ENCODE measurements at regions not wholly inside any gene's neighbourhood (a gene's known extent, or its start where the extent isn't known, plus 50 kb on each side); places are given as distances from the start of the nearest gene placed in this dataset.

DNA sequence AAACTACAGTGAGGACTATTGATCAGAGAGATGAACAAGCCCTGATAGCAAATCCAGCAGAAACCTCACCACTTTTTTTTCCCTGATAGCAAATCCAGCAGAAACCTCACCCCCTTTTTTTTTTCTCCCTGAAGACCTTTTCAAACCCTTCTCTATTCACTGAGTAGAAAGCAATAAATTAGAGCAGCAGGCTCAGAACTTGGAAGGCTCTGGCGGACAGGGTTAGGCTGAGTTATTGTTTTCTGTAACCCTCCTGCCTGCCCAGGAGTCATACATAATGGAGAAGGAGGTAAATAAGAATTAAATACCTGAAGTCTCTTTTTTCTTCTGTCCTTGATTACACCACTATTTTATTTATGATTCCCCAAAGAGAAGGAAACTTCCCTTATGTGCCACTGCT is 136.3 kb upstream of the SNX2 start:
- DNase-seq (ENCODE audit: low spot score in 2 of 2), result no peak
- Histone ChIP-seq H3K36me3 (no peaks in the 10 kb centered on the region), H3K27me3 (no peaks in the 10 kb centered on the region), H3K9me3 (no peaks in the 10 kb centered on the region), H3K4me3 (no peak overlapping the region), H3K4me1 (no peaks in the 10 kb centered on the region), H3K27ac (no peak overlapping the region)
- intact Hi-C loops (cut with DNase I), result no loop called here
- TF ChIP-seq, protein P1, sequence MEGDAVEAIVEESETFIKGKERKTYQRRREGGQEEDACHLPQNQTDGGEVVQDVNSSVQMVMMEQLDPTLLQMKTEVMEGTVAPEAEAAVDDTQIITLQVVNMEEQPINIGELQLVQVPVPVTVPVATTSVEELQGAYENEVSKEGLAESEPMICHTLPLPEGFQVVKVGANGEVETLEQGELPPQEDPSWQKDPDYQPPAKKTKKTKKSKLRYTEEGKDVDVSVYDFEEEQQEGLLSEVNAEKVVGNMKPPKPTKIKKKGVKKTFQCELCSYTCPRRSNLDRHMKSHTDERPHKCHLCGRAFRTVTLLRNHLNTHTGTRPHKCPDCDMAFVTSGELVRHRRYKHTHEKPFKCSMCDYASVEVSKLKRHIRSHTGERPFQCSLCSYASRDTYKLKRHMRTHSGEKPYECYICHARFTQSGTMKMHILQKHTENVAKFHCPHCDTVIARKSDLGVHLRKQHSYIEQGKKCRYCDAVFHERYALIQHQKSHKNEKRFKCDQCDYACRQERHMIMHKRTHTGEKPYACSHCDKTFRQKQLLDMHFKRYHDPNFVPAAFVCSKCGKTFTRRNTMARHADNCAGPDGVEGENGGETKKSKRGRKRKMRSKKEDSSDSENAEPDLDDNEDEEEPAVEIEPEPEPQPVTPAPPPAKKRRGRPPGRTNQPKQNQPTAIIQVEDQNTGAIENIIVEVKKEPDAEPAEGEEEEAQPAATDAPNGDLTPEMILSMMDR (IDR thresholded peaks at IDR 0.05), result no peak

DNA sequence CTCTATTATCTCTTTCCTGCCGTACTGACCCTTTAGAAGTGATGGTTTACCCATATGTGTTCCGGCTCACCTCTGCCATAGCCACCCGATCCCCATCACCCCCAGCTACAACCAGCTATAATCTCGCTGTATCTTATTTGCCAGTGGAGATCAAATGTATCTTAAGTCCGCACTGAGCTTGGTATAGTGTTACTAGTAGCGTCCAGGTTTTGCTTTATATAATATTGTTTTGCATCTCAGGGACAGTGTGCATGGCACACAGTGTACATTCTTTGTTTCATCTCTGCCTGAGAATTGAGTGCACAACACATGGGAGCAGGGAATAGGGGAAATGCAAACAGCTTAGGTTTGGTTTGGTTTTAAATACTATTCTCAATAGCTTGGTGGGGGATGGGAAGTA is 135.8 kb upstream of the SNX2 start:
- H3K27me3 ChIP-seq, result no peaks in the 10 kb centered on the region
- intact Hi-C loops (cut with DNase I), result no loop called here
- no peaks in the 10 kb centered on the region for H3K36me3 ChIP-seq
- no peak for DNase-seq (ENCODE audit: low spot score in 2 of 2)
- no peak overlapping the region for H3K27ac ChIP-seq
- H3K4me1 ChIP-seq, result no peaks in the 10 kb centered on the region
- H3K4me3 ChIP-seq, result no peak overlapping the region
- H3K9me3 ChIP-seq, result no peaks in the 10 kb centered on the region
- TF ChIP-seq, protein P1 (IDR thresholded peaks at IDR 0.05), result no peak

DNA sequence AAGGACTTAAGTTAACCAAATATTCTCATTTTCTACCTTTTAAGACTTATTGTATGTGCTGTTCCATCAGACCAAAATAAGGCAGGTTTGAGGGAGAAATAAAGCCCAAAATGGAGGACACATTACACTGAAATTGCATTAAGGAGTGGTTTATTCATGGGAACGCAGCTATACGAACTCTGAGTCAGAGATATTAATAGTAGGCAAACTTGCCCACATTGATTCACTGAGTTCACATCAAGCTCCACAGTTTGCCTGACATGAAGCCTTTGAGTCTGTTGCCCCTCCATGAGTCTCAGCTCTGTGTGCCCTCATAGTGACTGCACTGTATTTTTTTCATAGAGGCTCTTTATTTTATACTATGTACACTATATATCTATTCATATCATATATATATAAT is 135.0 kb upstream of the SNX2 start:
- H3K27ac ChIP-seq, result no peak overlapping the region
- H3K4me1 ChIP-seq, result no peaks in the 10 kb centered on the region
- intact Hi-C loops (cut with DNase I), result no loop called here
- TF ChIP-seq, protein P1 (IDR thresholded peaks at IDR 0.05), result no peak
- H3K4me3 ChIP-seq, result no peak overlapping the region
- H3K36me3 ChIP-seq, result no peaks in the 10 kb centered on the region
- H3K9me3 ChIP-seq, result no peaks in the 10 kb centered on the region
- no peak for DNase-seq (ENCODE audit: low spot score in 2 of 2)
- no peaks in the 10 kb centered on the region for H3K27me3 ChIP-seq

DNA sequence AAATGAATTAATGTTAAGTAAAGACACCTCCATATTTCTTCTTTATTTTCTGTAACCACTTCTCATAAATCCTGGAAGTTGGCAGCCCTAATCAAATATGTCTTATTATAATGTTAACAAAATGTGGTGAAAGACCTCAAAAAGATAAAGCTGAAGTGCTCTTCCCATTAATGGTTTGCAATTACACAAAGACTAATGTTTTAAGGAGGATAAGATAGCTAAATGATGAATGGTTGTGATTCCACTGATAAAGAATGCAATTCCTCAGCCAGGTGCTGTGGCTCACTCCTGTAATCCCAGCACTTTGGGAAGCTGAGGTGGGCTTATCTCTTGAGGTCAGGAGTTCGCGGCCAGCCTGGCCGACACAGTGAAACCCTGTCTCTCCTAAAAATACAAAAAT is 125.8 kb upstream of the SNX2 start:
- TF ChIP-seq, protein P1 (IDR thresholded peaks at IDR 0.05), result no peak
- intact Hi-C loops (cut with DNase I), result no loop called here
- no peaks in the 10 kb centered on the region for H3K9me3 ChIP-seq

DNA sequence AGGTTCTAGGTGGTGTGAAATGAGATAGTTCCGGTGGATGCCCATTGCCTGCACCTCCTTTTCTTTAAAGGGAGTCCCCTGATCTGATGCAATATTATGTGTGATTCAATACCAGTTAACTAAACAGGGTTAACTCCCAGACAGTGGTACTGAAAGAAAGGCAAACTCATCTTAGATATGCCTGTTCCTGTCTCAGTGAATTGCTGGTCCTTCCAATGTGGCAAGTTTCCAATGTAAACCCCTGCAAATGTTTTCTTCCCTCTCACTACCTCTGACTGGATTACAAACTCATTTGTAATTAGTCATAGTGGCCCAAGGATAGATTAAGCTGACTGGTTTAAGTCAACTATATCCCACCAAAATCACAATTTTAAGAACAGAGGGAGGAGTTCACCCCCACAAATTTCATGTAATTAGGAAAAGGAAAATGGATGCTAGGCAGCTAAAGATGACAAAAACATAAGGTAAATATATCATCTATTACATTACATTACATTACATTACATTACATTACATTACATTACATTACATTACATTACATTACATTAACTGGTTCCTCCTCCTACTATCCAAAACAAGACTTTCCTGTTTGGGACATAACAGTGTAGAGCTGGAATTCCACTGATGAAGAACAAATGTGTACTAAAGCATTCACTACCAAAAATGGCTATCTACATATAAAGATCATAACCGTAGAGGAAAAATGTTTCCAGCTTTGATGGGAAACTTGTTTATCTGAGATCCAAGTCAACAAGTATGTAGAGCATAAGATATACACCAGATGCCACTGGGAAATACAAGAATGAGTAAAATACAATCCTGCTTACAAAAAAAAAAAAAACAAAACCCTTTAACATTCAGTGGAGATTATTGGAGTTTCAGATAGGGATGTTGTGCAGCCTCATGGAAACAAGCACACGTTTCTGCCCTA is 121.5 kb upstream of the SNX2 start:
- H3K9me3 ChIP-seq, result no peaks in the 10 kb centered on the region
- no peak overlapping the region for H3K27ac ChIP-seq
- H3K36me3 ChIP-seq, result no peaks in the 10 kb centered on the region
- H3K27me3 ChIP-seq, result no peaks in the 10 kb centered on the region
- H3K4me3 ChIP-seq, result no peak overlapping the region
- DNase-seq (ENCODE audit: low spot score in 2 of 2), result no peak
- TF ChIP-seq, protein P1 (IDR thresholded peaks at IDR 0.05), result no peak
- intact Hi-C loops (cut with DNase I), result no loop called here
- H3K4me1 ChIP-seq, result no peaks in the 10 kb centered on the region

More for the DNA sequence above, 125.8 kb upstream of the SNX2 start:
- Histone ChIP-seq H3K4me3 (no peak overlapping the region), H3K27ac (no peak overlapping the region), H3K36me3 (no peaks in the 10 kb centered on the region), H3K27me3 (no peaks in the 10 kb centered on the region), H3K4me1 (no peaks in the 10 kb centered on the region)
- DNase-seq (ENCODE audit: low spot score in 2 of 2), result no peak

Measured in ascending aorta (tissue), 2 donors.